Lung (tissue), 11 donors: ENCODE measurements at regions not wholly inside any gene's neighbourhood (a gene's known extent, or its start where the extent isn't known, plus 50 kb on each side); places are given as distances from the start of the nearest gene placed in this dataset.

Experiments
- ATAC-seq: fragments of 200-7000 bp; cut with Tn5 transposase; one replicate; pipeline ENCODE4 v1.9.1; 2020; ENCODE audit warnings: moderate number of reproducible peaks; ENCODE audit not compliant: insufficient read depth, low FRiP score
- DNase-seq, 3 donors: peaks; one replicate each; pipeline ENCODE4 v3.0.0-alpha.2; 2013 to 2017
- H3K27ac ChIP-seq, 2 donors: one replicate each; pipeline ENCODE4 v1.5.1; 2013; ENCODE audit warnings: mild to moderate bottlenecking in 2 of 2, moderate library complexity in 2 of 2, control low read depth in 1 of 2, inconsistent platforms in 1 of 2, low read depth in 1 of 2, low read length in 1 of 2
- H3K27me3 ChIP-seq, 3 donors: one replicate each; pipeline ENCODE4 v1.5.1; 2013; ENCODE audit warnings: low read length in 2 of 3; ENCODE audit not compliant: control insufficient read depth in 3 of 3, insufficient read depth in 3 of 3
- H3K36me3 ChIP-seq, 4 donors: one replicate each; pipeline ENCODE4 v1.5.1; 2013; ENCODE audit warnings: low read length in 4 of 4, mild to moderate bottlenecking in 1 of 4, moderate library complexity in 1 of 4; ENCODE audit not compliant: control insufficient read depth in 4 of 4, insufficient read depth in 4 of 4
- H3K4me1 ChIP-seq, 5 donors: one replicate each; pipeline ENCODE4 v1.5.1; 2013; ENCODE audit warnings: low read length in 5 of 5, mild to moderate bottlenecking in 2 of 5, moderate library complexity in 1 of 5; ENCODE audit not compliant: control insufficient read depth in 5 of 5, insufficient read depth in 5 of 5
- H3K4me3 ChIP-seq: one replicate; pipeline ENCODE4 v1.5.1; 2013; ENCODE audit warnings: mild to moderate bottlenecking, control low read depth, moderate library complexity
- H3K9ac ChIP-seq, 2 donors: one replicate each; pipeline ENCODE4 v1.5.1; 2013; ENCODE audit warnings: low read length in 2 of 2, control low read depth in 1 of 2; ENCODE audit not compliant: insufficient read depth in 1 of 2
- H3K9me3 ChIP-seq, 4 donors: one replicate each; pipeline ENCODE4 v1.5.1; 2013; ENCODE audit warnings: low read length in 3 of 4, mild to moderate bottlenecking in 1 of 4, moderate library complexity in 1 of 4; ENCODE audit not compliant: control insufficient read depth in 4 of 4, insufficient read depth in 3 of 4
- CTCF ChIP-seq: IDR thresholded peaks from 2 replicates; pipeline ENCODE4 v1.5.1; 2012; ENCODE audit warnings: mild to moderate bottlenecking; ENCODE audit errors: control extremely low read depth, extremely low read depth
- WGBS, 2 donors: extraction: QIAGEN DNeasy Blood & Tissue Kit; methylation state at CpG; one replicate each; pipeline ENCODE4 v1.1.7; 2013; 5-methylcytosine and 5-hydroxymethylcytosine counted together
- donor health status: control.
- donor health status: control.
- donor health status: Bipolar disorder and iron deficiency.
- donor health status: healthy.
- donor health status: DM: yes; HTN: yes; CAD: no.

- H3K27me3 ChIP-seq: no peaks in the 10 kb centered on the region
- H3K27ac ChIP-seq: no peak overlapping the region
- H3K4me3 ChIP-seq: no peak overlapping the region
- no peak for DNase-seq
- no peak for ATAC-seq
- no peaks in the 10 kb centered on the region for H3K4me1 ChIP-seq
- H3K36me3 ChIP-seq: no peaks in the 10 kb centered on the region
- no peak overlapping the region for H3K9ac ChIP-seq
- TF ChIP-seq CTCF: no peak
- H3K9me3 ChIP-seq: no peaks in the 10 kb centered on the region
Measured at GRCh38 chr11:15737320-15737719, 619.0 kb downstream of the SOX6 start.

- ATAC-seq (no peak), DNase-seq (no peak)
- Histone ChIP-seq H3K9ac (no peak overlapping the region), H3K4me3 (no peak overlapping the region), H3K9me3 (no peaks in the 10 kb centered on the region), H3K36me3 (no peaks in the 10 kb centered on the region), H3K4me1 (no peaks in the 10 kb centered on the region), H3K27me3 (no peaks in the 10 kb centered on the region), H3K27ac (no peak overlapping the region)
- no peak for TF ChIP-seq CTCF
- WGBS, 2 donors: 81 to 87% methylated on average over 5 of the region's 5 CpGs
Measured at GRCh38 chr11:15738931-15739330, 617.4 kb downstream of the SOX6 start.

GRCh38 chr11:15742626-15743519 is 613.5 kb downstream of the SOX6 start:
- no peak for TF ChIP-seq CTCF
- WGBS, 2 donors: 63 to 68% methylated on average over 7 of the region's 7 CpGs

More at GRCh38 chr11:15742626-15743519, 613.5 kb downstream of the SOX6 start:
- H3K36me3 ChIP-seq: no peaks in the 10 kb centered on the region
- DNase-seq (no peak), ATAC-seq (no peak)
- no peaks in the 10 kb centered on the region for H3K4me1 ChIP-seq
- H3K27ac ChIP-seq: no peak overlapping the region
- H3K4me3 ChIP-seq: no peak overlapping the region
- no peaks in the 10 kb centered on the region for H3K9me3 ChIP-seq
- no peaks in the 10 kb centered on the region for H3K27me3 ChIP-seq
- H3K9ac ChIP-seq: no peak overlapping the region
